GM18507 (cell line): ENCODE measurements at regions not wholly inside any gene's neighbourhood (a gene's known extent, or its start where the extent isn't known, plus 50 kb on each side); places are given as distances from the start of the nearest gene placed in this dataset.
"Not testable (repeated sequence)": the region's sequence is repeated elsewhere in the genome, so short reads cannot be mapped to it uniquely, and the experiment has no call there.

Experiments used
- DNase-seq: peaks from one replicate; pipeline ENCODE4 v3.0.0; 2011; ENCODE audit warnings: low read depth; ENCODE audit not compliant: insufficient read length; ENCODE audit errors: extremely low spot score
- FAIRE-seq: peaks from 2 replicates; lab custom pipeline; 2011; peaks lifted over from hg19 to GRCh38; lab: Jason Lieb, UNC

DNA sequence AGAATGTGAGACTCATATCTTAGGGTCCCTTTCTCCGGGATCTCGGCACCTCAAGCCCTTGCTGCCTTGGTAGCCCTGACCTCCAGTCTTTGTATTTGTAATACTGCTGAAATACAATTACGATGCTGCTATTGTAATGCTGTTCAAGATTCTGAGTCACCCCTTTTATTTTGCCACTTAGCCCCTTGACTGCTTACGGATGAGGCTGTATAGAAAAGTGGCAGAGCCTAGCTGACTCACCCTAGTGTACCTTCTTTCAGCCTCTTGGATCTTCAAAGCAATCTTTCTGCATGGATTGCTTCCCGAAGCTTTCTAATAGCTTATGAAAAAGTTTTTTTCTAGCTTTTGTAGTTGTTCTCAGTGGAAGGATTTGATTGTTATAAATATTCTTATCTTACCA is 187.9 kb downstream of the KCNJ2 start:
- DNase-seq (no peak), FAIRE-seq (no peak)

DNA sequence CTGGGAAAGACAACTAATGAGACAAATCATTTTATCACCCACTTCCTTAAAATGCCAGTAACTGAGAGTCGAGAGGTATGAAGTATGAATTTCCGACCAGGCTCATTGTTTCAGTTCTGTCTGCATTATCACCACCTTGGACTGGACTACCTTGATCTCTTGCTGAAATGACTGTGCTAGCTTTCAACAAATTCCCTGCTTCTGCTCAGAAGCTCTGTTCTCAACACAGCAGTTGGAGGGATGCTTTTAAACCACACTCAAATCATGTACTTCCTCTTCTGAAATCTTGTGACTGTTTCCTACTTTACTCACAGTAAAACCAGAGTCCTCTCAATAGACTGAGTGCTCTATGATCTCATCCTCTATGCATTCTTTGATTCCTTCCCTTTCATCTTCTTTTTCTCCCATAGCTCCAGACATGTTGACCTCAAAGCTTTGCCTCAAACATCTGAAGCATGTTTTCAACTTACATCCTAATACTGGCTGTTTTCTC is 195.8 kb downstream of the KCNJ2 start:
- peak; percentile 44 for FAIRE-seq
- DNase-seq = no peak

DNA sequence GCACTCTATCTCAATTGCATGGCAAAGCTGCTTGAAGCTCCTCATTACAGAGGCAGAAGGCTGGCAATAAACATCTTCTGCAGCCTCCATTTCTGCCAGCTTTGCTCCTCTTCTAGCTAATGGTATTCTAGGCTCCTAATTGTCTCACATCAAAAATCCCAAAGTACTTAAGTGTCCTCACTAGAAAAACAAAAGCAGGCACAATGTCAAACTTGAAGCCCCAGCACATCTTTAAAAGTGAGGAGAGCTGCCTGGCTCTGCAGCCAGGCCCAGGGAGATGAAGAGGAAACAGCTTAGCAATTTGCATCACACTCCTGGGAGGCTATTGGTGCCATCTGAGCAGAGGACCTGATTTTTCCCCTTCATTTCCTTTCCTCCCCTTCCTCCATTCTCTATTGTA is 197.1 kb downstream of the KCNJ2 start:
- DNase-seq (no peak), FAIRE-seq (no peak)

GRCh38 chr17:70368011-70368410 is 198.7 kb downstream of the KCNJ2 start:
- no peak for DNase-seq
- no peak for FAIRE-seq

DNA sequence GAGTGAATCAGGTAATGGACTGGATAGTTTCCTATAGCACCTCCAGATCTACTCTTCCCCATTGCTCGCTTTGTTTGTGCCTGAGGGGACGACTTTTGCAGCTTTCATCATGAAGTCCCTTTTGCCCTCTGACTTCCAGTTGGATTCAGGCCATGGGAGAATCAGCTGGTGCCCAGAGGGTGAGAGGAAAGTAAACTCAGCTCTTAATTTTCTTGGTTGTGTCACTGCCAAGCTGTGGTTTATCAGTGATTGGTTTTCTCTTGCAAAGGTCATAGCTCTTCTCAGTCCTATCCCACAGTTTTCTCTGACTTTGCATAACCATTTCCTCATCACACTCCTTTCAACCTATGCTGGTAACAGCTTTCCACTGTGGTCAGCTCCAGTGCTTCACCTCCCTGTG is 200.1 kb downstream of the KCNJ2 start:
- FAIRE-seq (no peak), DNase-seq (no peak)

- DNase-seq = no peak
- FAIRE-seq = no peak
Observed at GRCh38 chr17:70370816-70371215, 201.5 kb downstream of the KCNJ2 start.

- no peak for FAIRE-seq
- no peak for DNase-seq
Observed at GRCh38 chr17:70373369-70373768, 204.0 kb downstream of the KCNJ2 start.

DNA sequence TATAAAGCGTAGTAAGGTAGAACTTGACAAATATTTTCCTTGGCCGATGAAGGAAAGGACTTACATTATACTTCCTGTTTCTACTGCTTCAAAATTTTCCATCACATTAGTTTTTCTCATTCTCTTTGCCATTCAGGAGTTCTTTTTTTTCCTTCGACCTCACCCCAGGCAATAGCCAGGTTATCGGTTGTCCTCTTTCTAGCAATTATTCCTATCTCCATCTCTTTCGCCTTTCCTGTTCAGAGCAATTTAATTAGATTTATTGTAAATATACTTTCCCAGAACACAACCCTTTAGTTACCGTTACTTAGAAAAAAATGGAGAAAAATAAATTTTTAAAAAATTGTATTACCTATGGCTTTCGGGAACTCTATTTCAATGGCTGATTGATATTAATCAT is 205.2 kb downstream of the KCNJ2 start:
- no peak for DNase-seq
- FAIRE-seq = no peak

- DNase-seq = no peak
- no peak for FAIRE-seq
Observed at GRCh38 chr17:70375406-70375805, 206.1 kb downstream of the KCNJ2 start.

GRCh38 chr17:70375813-70376770 is 206.8 kb downstream of the KCNJ2 start:
- DNase-seq (no peak), FAIRE-seq (no peak)

GRCh38 chr17:70377654-70378053 is 208.3 kb downstream of the KCNJ2 start:
- DNase-seq (no peak), FAIRE-seq (no peak)

DNA sequence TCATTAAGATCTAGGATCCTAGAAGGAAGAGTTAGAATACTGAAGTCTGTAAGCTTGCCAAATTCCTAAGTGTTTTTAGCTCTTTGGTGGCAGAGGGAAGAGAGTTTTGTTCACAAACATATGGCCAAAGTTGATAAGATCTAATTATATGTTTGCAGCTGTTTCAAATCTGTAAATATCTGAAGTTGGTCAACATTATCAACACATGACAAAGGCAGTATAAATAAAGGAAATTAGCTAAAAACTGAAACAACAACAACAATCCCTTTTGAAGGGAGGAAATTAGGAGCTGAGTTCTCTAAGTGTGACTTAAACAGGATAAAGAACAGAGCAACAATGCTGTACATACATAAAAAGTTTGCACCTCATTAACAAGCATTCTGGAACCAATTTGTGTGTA is 208.7 kb downstream of the KCNJ2 start:
- DNase-seq (no peak), FAIRE-seq (no peak)

DNA sequence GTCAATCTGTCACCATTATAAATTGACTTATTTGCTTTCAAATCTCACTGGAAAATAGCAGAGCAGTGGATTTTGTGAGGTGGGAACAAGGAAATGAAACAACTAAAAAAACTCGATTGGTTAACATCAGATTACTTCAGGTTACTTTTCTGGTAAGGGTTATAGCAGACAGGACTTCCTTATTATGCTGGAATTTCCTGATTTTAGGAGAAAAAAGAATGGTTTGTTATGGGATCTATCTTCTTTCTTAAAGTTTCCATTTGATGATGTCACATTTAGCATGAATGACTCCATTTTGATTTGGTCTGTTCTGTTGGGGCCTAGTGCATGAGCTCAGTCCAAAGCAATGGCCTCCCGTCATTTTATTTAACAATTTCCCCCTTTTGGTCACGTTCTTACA is 210.6 kb downstream of the KCNJ2 start:
- no peak for DNase-seq
- no peak for FAIRE-seq

GRCh38 chr17:70381916-70382315 is 212.6 kb downstream of the KCNJ2 start:
- not testable (repeated sequence) for FAIRE-seq, DNase-seq

- DNase-seq (no peak), FAIRE-seq (no peak)
Observed at GRCh38 chr17:70388326-70388725, 219.0 kb downstream of the KCNJ2 start.

DNA sequence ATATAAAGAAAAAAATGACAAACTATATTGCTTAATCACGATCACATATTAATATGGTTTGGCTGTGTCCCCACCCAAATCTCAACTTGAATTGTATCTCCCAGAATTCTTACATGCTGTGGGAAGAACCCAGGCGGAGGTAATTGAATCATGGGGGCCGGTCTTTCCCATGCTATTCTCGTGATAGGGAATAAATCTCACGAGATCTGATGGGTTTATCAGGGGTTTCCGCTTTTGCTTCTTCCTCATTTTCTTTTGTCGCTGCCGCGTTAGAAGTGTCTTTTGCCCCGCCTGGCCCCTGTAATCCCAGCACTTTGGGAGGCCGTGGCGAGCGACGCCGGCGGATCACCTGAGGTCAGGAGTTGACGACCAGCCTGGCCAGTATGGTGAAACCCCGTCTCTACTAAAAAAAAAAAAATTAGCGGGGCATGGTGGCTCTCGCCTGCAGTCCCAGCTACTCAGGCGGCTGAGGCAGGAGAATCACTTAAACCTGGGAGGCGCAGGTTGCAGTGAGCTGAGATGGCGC is 220.0 kb downstream of the KCNJ2 start:
- DNase-seq, FAIRE-seq: not testable (repeated sequence)

- no peak for DNase-seq
- no peak for FAIRE-seq
Observed at GRCh38 chr17:70390049-70390448, 220.7 kb downstream of the KCNJ2 start.

- FAIRE-seq (no peak), DNase-seq (no peak)
Observed at GRCh38 chr17:70394473-70395232, 225.3 kb downstream of the KCNJ2 start.

DNA sequence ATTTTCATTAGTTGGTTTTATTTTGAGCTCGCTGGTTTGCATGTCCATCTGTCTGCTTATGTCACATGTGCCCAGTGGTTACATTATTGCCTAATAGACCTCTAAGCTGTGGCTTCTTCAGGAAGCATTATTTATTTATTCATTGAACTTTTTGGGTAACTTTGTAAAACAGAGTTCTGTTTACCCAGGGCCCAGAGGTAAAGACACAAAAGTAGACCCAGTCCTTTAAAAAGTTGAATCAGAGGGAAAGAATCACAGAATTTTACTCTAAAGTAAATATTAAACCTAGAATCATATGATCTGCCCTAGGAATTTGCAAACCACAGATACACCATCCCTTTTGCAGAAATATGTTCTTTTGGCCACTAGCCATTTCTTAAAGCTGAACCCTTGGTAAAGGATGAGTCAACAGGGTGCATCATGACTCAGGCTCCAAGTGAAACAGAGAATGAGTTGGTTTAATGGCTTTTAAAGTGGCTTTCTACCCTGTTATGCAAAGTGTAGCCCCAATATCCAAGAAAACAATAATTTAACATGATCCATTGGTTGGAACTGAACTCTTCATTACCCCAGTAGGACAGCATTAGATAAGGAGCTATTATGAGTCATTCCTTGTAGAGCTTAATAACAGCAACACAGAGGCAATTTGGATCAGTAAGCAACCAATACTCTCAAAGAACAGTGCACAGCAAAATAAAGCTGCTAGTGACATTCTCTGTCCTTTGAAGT is 236.3 kb downstream of the KCNJ2 start:
- DNase-seq = no peak

DNA sequence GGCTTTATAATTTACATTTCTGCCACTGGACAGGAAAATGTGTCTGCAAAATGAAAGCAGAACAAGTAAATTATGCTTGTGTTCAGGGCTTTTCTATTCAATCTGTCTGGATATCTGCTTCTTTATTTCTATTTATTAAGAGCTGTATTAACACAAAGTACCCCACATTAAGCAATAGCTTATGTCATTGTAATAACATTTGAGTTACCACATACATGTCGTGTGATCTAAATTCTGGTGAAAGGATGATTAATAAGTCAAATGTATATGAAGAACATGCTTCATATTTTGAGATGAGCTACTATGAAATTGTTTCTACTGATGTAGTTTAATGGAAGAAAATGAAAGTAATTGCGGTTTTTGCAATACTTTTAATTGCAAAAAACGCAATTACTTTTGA is 238.2 kb downstream of the KCNJ2 start:
- DNase-seq (no peak), FAIRE-seq (no peak)

More for the DNA sequence above, 236.3 kb downstream of the KCNJ2 start:
- FAIRE-seq = no peak
